ENCODE measurements at regions not wholly inside any gene's neighbourhood (a gene's known extent, or its start where the extent isn't known, plus 50 kb on each side); places are given as distances from the start of the nearest gene placed in this dataset.

DNA sequence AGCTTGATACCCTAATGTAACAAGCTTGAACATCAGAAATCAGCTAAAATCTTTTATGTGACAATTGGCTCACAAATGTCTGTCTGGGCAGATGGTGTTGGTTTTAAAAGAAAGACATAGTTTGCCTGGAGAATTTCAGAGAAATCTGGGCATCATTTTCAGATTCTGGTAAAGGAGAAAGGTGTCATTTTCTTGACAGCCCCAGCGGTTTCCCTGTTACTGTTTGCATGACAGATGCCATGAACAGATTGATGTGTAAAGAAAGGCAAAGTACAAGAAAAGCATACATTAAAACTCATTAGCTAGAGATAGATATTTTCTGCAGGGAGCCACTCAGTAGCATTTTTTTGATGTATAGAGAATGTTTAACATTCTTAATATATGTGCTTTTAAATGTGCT is 987.9 kb downstream of the OLFM4 start:
- TF ChIP-seq POLR2A (IDR thresholded peaks at IDR 0.05) (no peak), EP300 (IDR thresholded peaks at IDR 0.05) (no peak)

All from sigmoid colon (tissue), 4 donors.